Natural killer cell (primary cell): ENCODE measurements at regions not wholly inside any gene's neighbourhood (a gene's known extent, or its start where the extent isn't known, plus 50 kb on each side); places are given as distances from the start of the nearest gene placed in this dataset.
"Not testable (repeated sequence)": the region's sequence is repeated elsewhere in the genome, so short reads cannot be mapped to it uniquely, and the experiment has no call there.

Experiments used
- ATAC-seq, 3 donors: fragments of 150-1000 bp in 2 of 3; fragments of 200-7000 bp in 1 of 3; cut with Tn5 transposase; 1 replicate in 1 of 3; 2 replicates in 2 of 3; pipeline ENCODE4 v1.10.0; 2021; ENCODE audit warnings: mild to moderate bottlenecking in 2 of 3, moderate library complexity in 2 of 3
- DNase-seq, 2 donors: peaks; one replicate each; pipeline versions ENCODE4 v3.0.0 to v3.0.0-alpha.2; 2013 to 2021; ENCODE audit warnings: mixed read lengths in 1 of 2
- H3K27ac ChIP-seq: one replicate; pipeline ENCODE4 v1.5.1; 2013; ENCODE audit warnings: mild to moderate bottlenecking, low read length
- H3K27me3 ChIP-seq: one replicate; pipeline ENCODE4 v1.6.1; 2013; ENCODE audit warnings: low read length; ENCODE audit not compliant: control insufficient read depth, insufficient read depth
- H3K36me3 ChIP-seq: one replicate; pipeline ENCODE4 v1.6.1; 2013; ENCODE audit warnings: low read length; ENCODE audit not compliant: control insufficient read depth, insufficient read depth
- H3K4me1 ChIP-seq: one replicate; pipeline ENCODE4 v1.6.1; 2013; ENCODE audit warnings: low read length; ENCODE audit not compliant: control insufficient read depth, insufficient read depth
- H3K4me3 ChIP-seq: one replicate; pipeline ENCODE4 v1.5.1; 2013; ENCODE audit warnings: low read length
- H3K9me3 ChIP-seq: one replicate; pipeline ENCODE4 v1.6.1; 2013; ENCODE audit warnings: low read length; ENCODE audit not compliant: control insufficient read depth, insufficient read depth
- H3K27ac Mint-ChIP-seq, 2 donors: one replicate each; pipeline ENCODE4 v1.8.0; 2022; ENCODE audit warnings: mild to moderate bottlenecking in 2 of 2, mixed read lengths in 2 of 2, moderate library complexity in 1 of 2
- H3K27me3 Mint-ChIP-seq, 2 donors: one replicate each; pipeline ENCODE4 v1.8.0; 2022; ENCODE audit warnings: low read depth in 2 of 2, mixed read lengths in 2 of 2
- H3K36me3 Mint-ChIP-seq: one replicate; pipeline ENCODE4 v1.8.0; 2022; ENCODE audit warnings: mixed read lengths
- H3K4me1 Mint-ChIP-seq, 2 donors: one replicate each; pipeline ENCODE4 v1.8.0; 2022; ENCODE audit warnings: mixed read lengths in 2 of 2
- H3K4me3 Mint-ChIP-seq: one replicate; pipeline ENCODE4 v1.8.0; 2022; ENCODE audit warnings: mild to moderate bottlenecking, moderate library complexity, mixed read lengths
- H3K9me3 Mint-ChIP-seq, 2 donors: one replicate each; pipeline ENCODE4 v1.8.0; 2022; ENCODE audit warnings: mixed read lengths in 2 of 2
- WGBS: methylation state at CpG from one replicate; pipeline ENCODE4 v1.1.7; 2013; ENCODE audit warnings: missing lambda C conversion rate; ENCODE audit not compliant: insufficient coverage; 5-methylcytosine and 5-hydroxymethylcytosine counted together
- intact Hi-C: fragments of 100-400 bp; cut with micrococcal nuclease; formaldehyde crosslinking; loops from one replicate; pipeline ENCODE4 v1.14.2; 2022
- TF ChIP-seq, protein P1 (sequence below): fragments of 200-600 bp; IDR thresholded peaks from one replicate; pipeline ENCODE4 v1.8.0; 2022; ENCODE audit warnings: antibody characterized with exemption

DNA sequence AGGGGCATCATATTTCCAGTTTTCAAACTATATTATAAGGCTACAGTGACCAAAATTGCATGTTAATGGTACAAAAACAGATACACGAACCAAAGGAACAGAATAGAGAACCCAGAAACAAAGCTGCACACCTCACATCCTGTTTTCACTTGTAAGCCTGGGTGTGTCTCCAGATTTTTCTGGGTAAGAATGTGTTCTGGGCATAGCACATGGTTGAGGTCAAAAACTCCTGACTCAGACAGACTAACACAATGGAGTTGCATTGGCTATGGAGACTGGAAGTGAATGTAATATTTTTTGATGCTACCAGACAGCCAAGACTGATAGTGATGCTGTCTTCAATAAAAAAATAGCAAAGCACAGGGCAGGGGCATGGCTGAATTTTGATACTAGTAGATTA is 1175.2 kb downstream of the NXPH1 start:
- intact Hi-C loops = no loop called here
- no peaks in the 10 kb centered on the region for H3K4me1 ChIP-seq
- Mint-ChIP-seq H3K9me3 (peaks cover 11 to 16% of the 10 kb centered on the region in 2 donors), H3K4me3 (no peak overlapping the region), H3K4me1 (no peaks in the 10 kb centered on the region), H3K36me3 (no peaks in the 10 kb centered on the region), H3K27ac (no peak overlapping the region), H3K27me3 (no peaks in the 10 kb centered on the region)
- H3K4me3 ChIP-seq = no peak overlapping the region
- no peak overlapping the region for H3K27ac ChIP-seq
- H3K9me3 ChIP-seq = no peaks in the 10 kb centered on the region
- H3K36me3 ChIP-seq = no peaks in the 10 kb centered on the region
- ATAC-seq (no peak), DNase-seq (no peak)
- no peaks in the 10 kb centered on the region for H3K27me3 ChIP-seq
- TF ChIP-seq, protein P1, sequence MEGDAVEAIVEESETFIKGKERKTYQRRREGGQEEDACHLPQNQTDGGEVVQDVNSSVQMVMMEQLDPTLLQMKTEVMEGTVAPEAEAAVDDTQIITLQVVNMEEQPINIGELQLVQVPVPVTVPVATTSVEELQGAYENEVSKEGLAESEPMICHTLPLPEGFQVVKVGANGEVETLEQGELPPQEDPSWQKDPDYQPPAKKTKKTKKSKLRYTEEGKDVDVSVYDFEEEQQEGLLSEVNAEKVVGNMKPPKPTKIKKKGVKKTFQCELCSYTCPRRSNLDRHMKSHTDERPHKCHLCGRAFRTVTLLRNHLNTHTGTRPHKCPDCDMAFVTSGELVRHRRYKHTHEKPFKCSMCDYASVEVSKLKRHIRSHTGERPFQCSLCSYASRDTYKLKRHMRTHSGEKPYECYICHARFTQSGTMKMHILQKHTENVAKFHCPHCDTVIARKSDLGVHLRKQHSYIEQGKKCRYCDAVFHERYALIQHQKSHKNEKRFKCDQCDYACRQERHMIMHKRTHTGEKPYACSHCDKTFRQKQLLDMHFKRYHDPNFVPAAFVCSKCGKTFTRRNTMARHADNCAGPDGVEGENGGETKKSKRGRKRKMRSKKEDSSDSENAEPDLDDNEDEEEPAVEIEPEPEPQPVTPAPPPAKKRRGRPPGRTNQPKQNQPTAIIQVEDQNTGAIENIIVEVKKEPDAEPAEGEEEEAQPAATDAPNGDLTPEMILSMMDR = no peak
- 60% methylated on average over 1 of the region's 1 CpG for WGBS

DNA sequence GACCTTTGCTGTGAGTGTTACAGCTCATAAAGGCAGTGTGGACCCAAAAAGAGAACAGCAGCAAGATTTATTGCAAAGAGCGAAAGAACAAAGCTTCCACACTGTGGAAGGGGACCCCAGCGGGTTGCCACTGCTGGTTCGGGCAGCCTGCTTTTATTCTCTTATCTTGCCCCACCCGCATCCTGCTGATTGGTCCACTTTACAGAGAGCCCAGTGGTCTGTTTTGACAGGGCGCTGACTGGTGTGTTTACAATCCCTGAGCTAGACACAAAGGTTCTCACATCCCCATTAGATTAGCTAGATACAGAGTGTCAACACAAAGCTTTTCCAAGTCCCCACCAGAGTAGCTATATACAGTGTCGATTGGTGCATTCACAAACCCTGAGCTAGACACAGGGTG is 1187.5 kb downstream of the NXPH1 start:
- H3K36me3 ChIP-seq, H3K27me3 Mint-ChIP-seq, H3K4me1 Mint-ChIP-seq, intact Hi-C loops, H3K4me3 Mint-ChIP-seq, H3K27ac Mint-ChIP-seq, H3K36me3 Mint-ChIP-seq, H3K4me1 ChIP-seq, H3K27ac ChIP-seq, H3K4me3 ChIP-seq, H3K27me3 ChIP-seq, ATAC-seq, DNase-seq: not testable (repeated sequence)
- 93% methylated on average over 5 of the region's 6 CpGs for WGBS
- peaks cover 16% of the 10 kb centered on the region for H3K9me3 ChIP-seq
- H3K9me3 Mint-ChIP-seq = peaks cover 8 to 23% of the 10 kb centered on the region in 2 donors

DNA sequence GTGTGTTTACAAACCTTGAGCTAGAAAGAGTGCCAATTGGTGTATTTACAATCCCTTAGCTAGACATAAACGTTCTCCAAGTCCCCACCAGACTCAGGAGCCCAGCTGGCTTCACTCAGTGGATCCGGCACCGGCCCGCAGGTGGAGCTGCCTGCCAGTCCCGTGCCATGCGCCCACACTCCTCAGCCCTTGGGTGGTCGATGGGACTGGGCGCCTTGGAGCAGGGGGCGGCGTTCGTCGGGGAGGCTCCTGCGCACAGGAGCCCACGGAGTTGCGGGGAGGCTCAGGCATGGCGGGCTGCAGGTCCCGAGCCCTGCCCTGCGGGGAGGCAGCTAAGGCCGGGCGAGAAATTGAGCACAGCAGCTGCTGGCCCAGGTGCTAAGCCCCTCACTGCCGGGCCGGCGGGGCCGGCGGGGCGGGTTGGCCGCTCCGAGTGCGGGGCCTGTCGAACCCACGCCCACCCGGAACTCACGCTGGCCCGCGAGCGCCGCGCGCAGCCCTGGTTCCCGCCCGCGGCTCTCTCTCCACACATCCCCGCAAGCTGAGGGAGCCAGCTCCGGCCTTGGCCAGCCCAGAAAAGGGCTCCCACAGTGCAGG is 1188.0 kb downstream of the NXPH1 start:
- H3K4me3 ChIP-seq, DNase-seq, H3K27me3 Mint-ChIP-seq, H3K36me3 ChIP-seq, H3K27ac Mint-ChIP-seq, intact Hi-C loops, H3K4me1 Mint-ChIP-seq, H3K4me3 Mint-ChIP-seq, H3K36me3 Mint-ChIP-seq, H3K27me3 ChIP-seq, ATAC-seq, H3K27ac ChIP-seq, H3K4me1 ChIP-seq: not testable (repeated sequence)
- H3K9me3 ChIP-seq = peaks cover 14% of the 10 kb centered on the region
- peaks cover 13 to 27% of the 10 kb centered on the region in 2 donors for H3K9me3 Mint-ChIP-seq
- WGBS = 96% methylated on average over 41 of the region's 44 CpGs

DNA sequence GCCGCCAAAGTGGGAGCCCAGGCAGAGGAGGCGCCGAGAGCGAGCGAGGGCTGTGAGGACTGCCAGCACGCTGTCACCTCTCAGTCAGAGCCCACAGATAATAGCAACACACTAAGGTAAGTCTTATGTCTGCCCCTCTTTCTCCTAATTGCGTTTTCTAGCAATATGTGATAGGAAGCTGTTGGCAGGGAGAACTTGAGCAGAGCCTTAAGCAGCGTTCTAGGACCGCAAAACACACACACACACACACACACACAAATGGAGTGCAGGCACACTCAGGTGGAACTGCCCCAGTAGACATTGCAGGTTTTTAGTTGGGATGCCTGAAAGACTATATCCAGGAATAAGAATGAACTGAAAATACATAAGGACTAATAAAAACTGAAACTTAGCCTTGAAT is 1188.5 kb downstream of the NXPH1 start:
- H3K36me3 Mint-ChIP-seq = no peaks in the 10 kb centered on the region
- Histone ChIP-seq H3K27me3 (no peaks in the 10 kb centered on the region), H3K4me1 (no peaks in the 10 kb centered on the region), H3K36me3 (no peaks in the 10 kb centered on the region), H3K27ac (no peak overlapping the region), H3K9me3 (peaks cover 14% of the 10 kb centered on the region), H3K4me3 (no peak overlapping the region)
- H3K4me1 Mint-ChIP-seq = no peaks in the 10 kb centered on the region
- H3K9me3 Mint-ChIP-seq = peaks cover 13 to 30% of the 10 kb centered on the region in 2 donors
- DNase-seq = no peak
- H3K27me3 Mint-ChIP-seq = no peaks in the 10 kb centered on the region
- no peak for ATAC-seq
- no peak overlapping the region for H3K27ac Mint-ChIP-seq
- intact Hi-C loops = no loop called here
- 93% methylated on average over 8 of the region's 9 CpGs for WGBS
- no peak overlapping the region for H3K4me3 Mint-ChIP-seq
- TF ChIP-seq, protein P1 = no peak
